ENCODE measurements at regions not wholly inside any gene's neighbourhood (a gene's known extent, or its start where the extent isn't known, plus 50 kb on each side); places are given as distances from the start of the nearest gene placed in this dataset.

GRCh38 chr9:728535-728934 is 113.0 kb upstream of the DMRT1 start:
- no peak for DNase-seq (ENCODE audit: low read depth in 1 of 2, low spot score in 2 of 2)
- H3K4me1 ChIP-seq (replicated peaks) = no peaks in the 10 kb centered on the region
- H3K36me3 ChIP-seq = peaks cover 8% of the 10 kb centered on the region

DNA sequence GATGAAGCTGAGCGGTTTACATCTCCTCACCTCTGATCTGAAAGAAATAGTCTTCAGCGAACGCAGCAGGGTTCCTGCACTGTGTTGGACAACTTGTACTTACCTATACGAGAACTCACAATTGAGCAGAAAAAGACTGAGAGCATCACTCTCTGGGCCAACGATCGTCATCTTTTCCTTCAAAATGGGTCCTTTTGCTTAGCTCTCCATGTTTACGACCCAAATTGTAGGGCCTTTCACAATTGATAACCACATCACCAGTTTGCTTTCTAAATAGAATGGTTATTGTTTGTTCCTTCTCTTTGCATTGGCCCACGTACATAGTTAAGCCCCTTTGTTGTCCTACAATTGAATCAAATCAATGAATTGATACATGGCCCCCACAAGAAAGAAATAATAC is 110.0 kb upstream of the DMRT1 start:
- no peak overlapping the region for H3K4me3 ChIP-seq
- DNase-seq (ENCODE audit: low read depth in 1 of 2, low spot score in 2 of 2) = no peak
- H3K27me3 ChIP-seq (replicated peaks) = no peaks in the 10 kb centered on the region
- no peaks in the 10 kb centered on the region for H3K9me3 ChIP-seq (replicated peaks)
- peaks cover 16% of the 10 kb centered on the region for H3K4me1 ChIP-seq (replicated peaks)
- H3K27ac ChIP-seq = no peak overlapping the region
- peaks cover 12% of the 10 kb centered on the region for H3K36me3 ChIP-seq

More at GRCh38 chr9:728535-728934, 113.0 kb upstream of the DMRT1 start:
- H3K27ac ChIP-seq = no peak overlapping the region
- no peaks in the 10 kb centered on the region for H3K27me3 ChIP-seq (replicated peaks)
- H3K9me3 ChIP-seq (replicated peaks) = no peaks in the 10 kb centered on the region
- no peak overlapping the region for H3K4me3 ChIP-seq

DNA sequence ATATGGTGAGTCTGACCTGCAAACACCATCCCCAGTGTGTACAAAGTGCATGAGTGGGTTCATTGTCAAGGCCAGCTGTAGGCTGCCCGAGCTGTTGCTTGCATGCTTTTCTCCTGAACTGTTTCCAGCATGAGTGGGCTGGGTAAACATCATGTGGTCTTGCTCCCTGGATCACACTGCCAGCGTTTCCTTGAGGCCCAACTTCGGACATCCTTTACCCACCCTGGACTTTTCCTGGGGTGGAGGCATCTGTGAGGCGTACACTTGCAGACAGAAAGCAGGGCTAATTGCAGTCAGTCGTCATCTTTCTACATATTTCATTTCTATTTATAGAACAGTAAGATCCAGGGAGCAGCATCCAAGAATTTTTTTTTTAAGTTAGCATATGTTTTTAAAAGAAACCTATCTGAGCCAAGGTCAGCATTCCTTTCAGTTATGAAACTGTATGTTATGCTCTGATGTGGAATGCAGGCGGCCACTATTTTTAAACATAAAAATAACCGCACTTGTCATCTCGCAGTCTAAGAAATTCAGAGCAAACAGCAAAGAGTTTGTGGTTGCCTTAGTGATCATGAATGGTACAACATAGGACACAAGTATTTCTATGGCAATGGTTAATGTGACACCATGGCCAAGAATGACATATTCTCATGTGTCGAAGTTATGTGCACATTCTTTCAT is 106.5 kb upstream of the DMRT1 start:
- Histone ChIP-seq H3K36me3 (peaks cover 29% of the 10 kb centered on the region), H3K9me3 (replicated peaks) (no peaks in the 10 kb centered on the region), H3K27ac (peak overlapping the region; percentile 85), H3K4me1 (replicated peaks) (peaks cover 40% of the 10 kb centered on the region), H3K27me3 (replicated peaks) (no peaks in the 10 kb centered on the region), H3K4me3 (no peak overlapping the region)
- peak; percentile 75 to 78 for DNase-seq (ENCODE audit: low read depth in 1 of 2, low spot score in 2 of 2)

DNA sequence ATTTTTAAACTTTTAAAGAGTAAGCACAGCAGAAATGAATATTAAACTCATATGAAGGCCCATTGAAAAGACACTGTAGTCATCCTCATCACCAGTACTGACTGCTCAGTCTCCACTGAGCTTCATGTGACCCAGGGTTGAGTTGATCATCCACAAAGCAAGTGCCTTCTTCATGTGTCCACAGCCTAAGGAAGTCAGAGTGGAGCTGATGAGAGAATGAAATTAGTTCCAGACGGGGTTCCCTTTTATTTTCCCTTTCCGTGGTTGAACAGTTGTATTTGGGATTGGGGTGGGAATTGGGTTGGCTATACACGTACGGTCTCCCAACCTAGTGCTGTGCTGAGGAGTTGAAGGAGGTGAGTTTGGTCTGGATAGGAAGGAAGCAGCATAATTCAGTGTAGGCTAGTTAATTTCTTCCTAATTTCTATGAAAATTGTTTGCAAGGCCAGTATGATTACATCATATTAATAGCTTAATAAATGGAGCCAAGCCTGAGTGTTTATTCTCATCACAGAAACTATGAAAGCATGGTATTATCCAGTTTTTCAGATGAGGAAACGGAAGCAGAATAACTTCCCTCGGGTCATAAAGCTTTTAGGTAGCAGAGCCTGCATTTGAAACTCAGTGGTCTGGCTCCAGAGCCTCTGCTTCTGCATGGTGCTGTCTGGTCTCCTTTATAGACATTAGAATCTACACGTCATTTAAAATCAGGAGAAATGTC is 103.9 kb upstream of the DMRT1 start:
- peaks cover 28% of the 10 kb centered on the region for H3K36me3 ChIP-seq
- DNase-seq (ENCODE audit: low read depth in 1 of 2, low spot score in 2 of 2) = no peak

GRCh38 chr9:738209-738915 is 103.1 kb upstream of the DMRT1 start:
- Histone ChIP-seq H3K4me1 (replicated peaks) (peaks cover 40% of the 10 kb centered on the region), H3K27ac (peak overlapping the region; percentile 82), H3K27me3 (replicated peaks) (no peaks in the 10 kb centered on the region), H3K9me3 (replicated peaks) (no peaks in the 10 kb centered on the region), H3K4me3 (no peak overlapping the region), H3K36me3 (peaks cover 31% of the 10 kb centered on the region)
- peak; percentile 66 to 77 for DNase-seq (ENCODE audit: low read depth in 1 of 2, low spot score in 2 of 2)

More for the DNA sequence above, 103.9 kb upstream of the DMRT1 start:
- Histone ChIP-seq H3K27ac (peak overlapping the region; percentile 82), H3K4me1 (replicated peaks) (peaks cover 40% of the 10 kb centered on the region), H3K4me3 (no peak overlapping the region), H3K9me3 (replicated peaks) (no peaks in the 10 kb centered on the region), H3K27me3 (replicated peaks) (no peaks in the 10 kb centered on the region)

- Histone ChIP-seq H3K27me3 (replicated peaks) (no peaks in the 10 kb centered on the region), H3K36me3 (peaks cover 31% of the 10 kb centered on the region), H3K4me3 (no peak overlapping the region), H3K9me3 (replicated peaks) (no peaks in the 10 kb centered on the region), H3K27ac (peak overlapping the region; percentile 82), H3K4me1 (replicated peaks) (peaks cover 37% of the 10 kb centered on the region)
- DNase-seq (ENCODE audit: low read depth in 1 of 2, low spot score in 2 of 2) = no peak
Observed at GRCh38 chr9:739362-739761, 102.1 kb upstream of the DMRT1 start.

DNA sequence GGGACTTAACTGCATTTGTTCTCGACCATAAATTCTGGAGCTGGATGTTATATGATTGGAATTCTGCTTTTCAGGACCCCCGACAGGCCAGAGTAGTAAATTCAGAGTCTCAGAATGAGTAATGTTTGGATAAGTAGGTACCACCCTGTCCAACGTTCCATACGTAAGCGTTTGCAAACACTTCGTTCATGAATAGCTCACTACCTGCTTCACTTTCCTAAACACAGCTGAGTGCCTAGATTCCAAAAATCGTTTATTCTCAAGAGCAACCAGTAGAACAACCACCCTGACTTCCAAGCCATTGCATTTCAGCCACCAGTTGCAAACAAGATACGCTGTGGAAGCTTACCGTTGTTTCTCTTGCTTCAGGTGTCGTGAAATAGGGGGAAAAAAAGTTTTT is 101.3 kb upstream of the DMRT1 start:
- no peak overlapping the region for H3K4me3 ChIP-seq
- H3K9me3 ChIP-seq (replicated peaks) = no peaks in the 10 kb centered on the region
- H3K36me3 ChIP-seq = peaks cover 31% of the 10 kb centered on the region
- H3K4me1 ChIP-seq (replicated peaks) = peaks cover 32% of the 10 kb centered on the region
- DNase-seq (ENCODE audit: low read depth in 1 of 2, low spot score in 2 of 2) = no peak
- H3K27ac ChIP-seq = no peak overlapping the region
- H3K27me3 ChIP-seq (replicated peaks) = no peaks in the 10 kb centered on the region

- Histone ChIP-seq H3K27ac (no peak overlapping the region), H3K36me3 (peaks cover 23% of the 10 kb centered on the region), H3K9me3 (replicated peaks) (no peaks in the 10 kb centered on the region), H3K27me3 (replicated peaks) (no peaks in the 10 kb centered on the region), H3K4me3 (no peak overlapping the region), H3K4me1 (replicated peaks) (peaks cover 24% of the 10 kb centered on the region)
- DNase-seq (ENCODE audit: low read depth in 1 of 2, low spot score in 2 of 2) = no peak
Observed at GRCh38 chr9:742104-742503, 99.4 kb upstream of the DMRT1 start.

- Histone ChIP-seq H3K4me1 (replicated peaks) (peaks cover 15% of the 10 kb centered on the region), H3K27ac (no peak overlapping the region), H3K4me3 (no peak overlapping the region), H3K9me3 (replicated peaks) (no peaks in the 10 kb centered on the region), H3K27me3 (replicated peaks) (no peaks in the 10 kb centered on the region), H3K36me3 (peaks cover 23% of the 10 kb centered on the region)
- no peak for DNase-seq (ENCODE audit: low read depth in 1 of 2, low spot score in 2 of 2)
Observed at GRCh38 chr9:742914-743589, 98.4 kb upstream of the DMRT1 start.

GRCh38 chr9:744046-744712 is 97.3 kb upstream of the DMRT1 start:
- DNase-seq (ENCODE audit: low read depth in 1 of 2, low spot score in 2 of 2) = no peak
- Histone ChIP-seq H3K36me3 (peaks cover 17% of the 10 kb centered on the region), H3K27ac (no peak overlapping the region)

GRCh38 chr9:744790-745484 is 96.6 kb upstream of the DMRT1 start:
- Histone ChIP-seq H3K4me1 (replicated peaks) (no peaks in the 10 kb centered on the region), H3K9me3 (replicated peaks) (no peaks in the 10 kb centered on the region), H3K27me3 (replicated peaks) (no peaks in the 10 kb centered on the region), H3K4me3 (no peak overlapping the region), H3K27ac (no peak overlapping the region), H3K36me3 (peaks cover 10% of the 10 kb centered on the region)
- DNase-seq (ENCODE audit: low read depth in 1 of 2, low spot score in 2 of 2) = no peak

More at GRCh38 chr9:744046-744712, 97.3 kb upstream of the DMRT1 start:
- Histone ChIP-seq H3K9me3 (replicated peaks) (no peaks in the 10 kb centered on the region), H3K4me1 (replicated peaks) (peaks cover 5% of the 10 kb centered on the region), H3K27me3 (replicated peaks) (no peaks in the 10 kb centered on the region), H3K4me3 (no peak overlapping the region)

- peaks cover 2% of the 10 kb centered on the region for H3K4me1 ChIP-seq (replicated peaks)
- H3K9me3 ChIP-seq (replicated peaks) = no peaks in the 10 kb centered on the region
- H3K36me3 ChIP-seq = peaks cover 4% of the 10 kb centered on the region; the same call in 1 of the 2 replicates
- no peak overlapping the region for H3K27ac ChIP-seq
- no peaks in the 10 kb centered on the region for H3K27me3 ChIP-seq (replicated peaks)
- no peak for DNase-seq (ENCODE audit: low read depth in 1 of 2, low spot score in 2 of 2)
- no peak overlapping the region for H3K4me3 ChIP-seq
Observed at GRCh38 chr9:745761-746380, 95.6 kb upstream of the DMRT1 start.
